IMR-90 (cell line): ENCODE measurements at regions not wholly inside any gene's neighbourhood (a gene's known extent, or its start where the extent isn't known, plus 50 kb on each side); places are given as distances from the start of the nearest gene placed in this dataset.

ENCODE experiments used
- ATAC-seq: fragments of 200-7000 bp; cut with Tn5 transposase; 2 replicates; pipeline ENCODE4 v1.9.1; 2020; ENCODE audit warnings: low read depth, mild to moderate bottlenecking, moderate library complexity
- BruUV-seq: library from RNA; stranded (reverse); fragments of 400-500 nt; replicated peaks from 2 replicates; lab custom pipeline; 2021; lab: Mats Ljungman, UMichigan
- CTCF ChIA-PET: fragments of 300-600 bp; formaldehyde crosslinking; extraction: SDS; loops from one replicate; lab custom pipeline; 2021; ENCODE audit warnings: antibody characterized with exemption; lab: Yijun Ruan, JAX
- POLR2A ChIA-PET: fragments of 300-600 bp; sonication (Branson Sonifier 250); formaldehyde crosslinking; loops from one replicate; lab custom pipeline; 2022; ENCODE audit warnings: antibody characterized with exemption; ENCODE audit not compliant: unreplicated experiment; lab: Charles Lee
- DNase-seq: peaks from one replicate; pipeline ENCODE4 v3.0.0; 2013
- H2AFZ ChIP-seq: replicated peaks from 2 replicates; pipeline ENCODE3; 2013; ENCODE audit warnings: low read length, mild to moderate bottlenecking; ENCODE audit not compliant: poor library complexity
- H2AK5ac ChIP-seq: 2 replicates; pipeline ENCODE4 v1.6.1; 2013; ENCODE audit warnings: low read depth, low read length, inconsistent platforms
- H2AK9ac ChIP-seq: replicated peaks from 2 replicates; pipeline ENCODE3; 2013; ENCODE audit warnings: mild to moderate bottlenecking, low read depth, low read length, moderate library complexity; ENCODE audit not compliant: poor library complexity
- H2BK120ac ChIP-seq: 2 replicates; pipeline ENCODE4 v1.6.1; 2013; ENCODE audit warnings: low read depth, low read length, inconsistent platforms
- H2BK15ac ChIP-seq: 3 replicates; pipeline ENCODE4 v1.6.1; 2013; ENCODE audit warnings: low read depth, low read length, inconsistent platforms
- H2BK20ac ChIP-seq: 2 replicates; pipeline ENCODE4 v1.6.1; 2013; ENCODE audit warnings: low read depth, mild to moderate bottlenecking, inconsistent platforms, low read length, moderate library complexity
- H2BK5ac ChIP-seq: 2 replicates; pipeline ENCODE4 v1.6.1; 2013; ENCODE audit warnings: mild to moderate bottlenecking, low read depth, low read length, inconsistent platforms; ENCODE audit not compliant: poor library complexity, severe bottlenecking
- H3K14ac ChIP-seq: replicated peaks from 2 replicates; pipeline ENCODE4 v1.6.1; 2013; ENCODE audit warnings: low read depth, low read length, inconsistent platforms
- H3K18ac ChIP-seq: 2 replicates; pipeline ENCODE4 v1.6.1; 2013; ENCODE audit warnings: low read depth, low read length, control low read depth
- H3K23ac ChIP-seq: 2 replicates; pipeline ENCODE4 v1.6.1; 2013; ENCODE audit warnings: low read depth, low read length, inconsistent platforms
- H3K27ac ChIP-seq: 2 replicates; pipeline ENCODE4 v1.5.1; 2013; ENCODE audit warnings: mild to moderate bottlenecking, control low read depth, low read length; ENCODE audit not compliant: insufficient read depth
- H3K27me3 ChIP-seq: 2 replicates; pipeline ENCODE4 v1.6.1; 2013; ENCODE audit warnings: low read length; ENCODE audit not compliant: control insufficient read depth, insufficient read depth
- H3K36me3 ChIP-seq: 2 replicates; pipeline ENCODE4 v1.6.1; 2013; ENCODE audit warnings: low read length, mixed read lengths; ENCODE audit not compliant: control insufficient read depth, insufficient read depth
- H3K4ac ChIP-seq: 2 replicates; pipeline ENCODE4 v1.6.1; 2013; ENCODE audit warnings: low read depth, low read length, inconsistent platforms
- H3K4me1 ChIP-seq: 2 replicates; pipeline ENCODE4 v1.6.1; 2013; ENCODE audit warnings: low read length, mixed read lengths; ENCODE audit not compliant: control insufficient read depth, insufficient read depth
- H3K4me2 ChIP-seq: 2 replicates; pipeline ENCODE4 v1.6.1; 2013; ENCODE audit warnings: low read depth, mild to moderate bottlenecking, control low read depth, low read length, moderate library complexity
- H3K4me3 ChIP-seq: 2 replicates; pipeline ENCODE4 v1.5.1; 2013; ENCODE audit warnings: low read depth, mild to moderate bottlenecking, control low read depth, low read length, moderate library complexity; ENCODE audit not compliant: insufficient read depth
- H3K56ac ChIP-seq: 2 replicates; pipeline ENCODE4 v1.6.1; 2013; ENCODE audit warnings: low read length, inconsistent platforms; ENCODE audit not compliant: insufficient read depth; ENCODE audit errors: extremely low read depth
- H3K79me1 ChIP-seq, 2 experiments: 2 replicates each; pipeline ENCODE4 v1.6.1; 2013; ENCODE audit warnings: low read length in 2 of 2, inconsistent platforms in 1 of 2, low read depth in 1 of 2
- H3K9ac ChIP-seq: 2 replicates; pipeline ENCODE4 v1.6.1; 2013; ENCODE audit warnings: low read depth, low read length, control low read depth
- H3K9me1 ChIP-seq: 2 replicates; pipeline ENCODE4 v1.6.1; 2013; ENCODE audit warnings: low read length, inconsistent platforms; ENCODE audit not compliant: insufficient read depth
- H3K9me3 ChIP-seq: 2 replicates; pipeline ENCODE4 v1.6.1; 2013; ENCODE audit warnings: low read length; ENCODE audit not compliant: control insufficient read depth, insufficient read depth
- H4K20me1 ChIP-seq: 2 replicates; pipeline ENCODE4 v1.6.1; 2013; ENCODE audit warnings: low read length, inconsistent platforms; ENCODE audit not compliant: insufficient read depth
- H4K5ac ChIP-seq: 2 replicates; pipeline ENCODE4 v1.6.1; 2013; ENCODE audit warnings: mild to moderate bottlenecking, low read depth, low read length, control low read depth
- H4K8ac ChIP-seq, 2 experiments: 2 replicates each; pipeline ENCODE4 v1.6.1; 2013; ENCODE audit warnings: low read depth in 2 of 2, low read length in 2 of 2, control low read depth in 1 of 2, inconsistent platforms in 1 of 2
- H4K91ac ChIP-seq: 2 replicates; pipeline ENCODE4 v1.6.1; 2013; ENCODE audit warnings: low read depth, low read length, inconsistent platforms; ENCODE audit not compliant: insufficient read depth
- CEBPB ChIP-seq: IDR thresholded peaks from 2 replicates; pipeline ENCODE4 v1.6.1; 2012; ENCODE audit warnings: low read depth, low read length, improper control_type of control experiment
- MAZ ChIP-seq: IDR thresholded peaks from 2 replicates; pipeline ENCODE4 v1.6.1; 2012; ENCODE audit warnings: low read depth, mild to moderate bottlenecking, low read length, improper control_type of control experiment, moderate library complexity, borderline replicate concordance
- WGBS, 2 experiments: methylation state at CpG; one replicate each; pipeline versions ENCODE4 v1.1.5 to v1.1.7; 2013; ENCODE audit warnings: missing lambda C conversion rate in 2 of 2; ENCODE audit not compliant: insufficient read length in 1 of 2; ENCODE audit errors: extremely low coverage in 2 of 2; 5-methylcytosine and 5-hydroxymethylcytosine counted together
- dilution Hi-C: fragments of 300-500 bp; cut with HindIII; formaldehyde crosslinking; loops from one replicate; pipeline ENCODE4 v1.14.3; 2018; ENCODE audit warnings: low sequenced_read_pairs; ENCODE audit not compliant: unreplicated experiment
- in situ Hi-C: fragments of 300-500 bp; cut with MboI; formaldehyde crosslinking; loops from 3 replicates; pipeline ENCODE4 v1.14.3; 2019; ENCODE audit warnings: low sequenced_read_pairs, inconsistent platforms, mixed read lengths
- intact Hi-C: fragments of 100-400 bp; cut with micrococcal nuclease; formaldehyde crosslinking; loops from 2 replicates; pipeline ENCODE4 v1.10.0; 2022

GRCh38 chr13:52925775-52926285, 77.4 kb upstream of the PCDH8 start:
- Histone ChIP-seq H4K5ac (no peak overlapping the region), H3K9me3 (no peaks in the 10 kb centered on the region; the same call in 1 of the 2 replicates), H3K27ac (no peak overlapping the region), H3K23ac (no peak overlapping the region), H2BK120ac (no peak overlapping the region), H2BK20ac (no peak overlapping the region), H3K4ac (no peak overlapping the region), H3K4me3 (no peak overlapping the region), H3K79me1 (no peaks in the 10 kb centered on the region), H2AFZ (no peak overlapping the region), H4K91ac (no peak overlapping the region), H2BK5ac (no peak overlapping the region), H4K8ac (no peak overlapping the region), H2BK15ac (no peak overlapping the region), H3K36me3 (no peaks in the 10 kb centered on the region), H3K9me1 (no peaks in the 10 kb centered on the region), H3K4me1 (no peaks in the 10 kb centered on the region), H4K20me1 (no peaks in the 10 kb centered on the region), H3K27me3 (no peaks in the 10 kb centered on the region), H2AK5ac (no peak overlapping the region), H3K9ac (no peak overlapping the region), H3K14ac (no peak overlapping the region), H3K18ac (no peak overlapping the region), H2AK9ac (no peak overlapping the region), H3K56ac (no peak overlapping the region), H3K4me2 (no peak overlapping the region)
- no TSS peak for BruUV-seq
- ChIA-PET CTCF (no interaction called here), POLR2A (no interaction called here)
- intact Hi-C loops (no loop called here), dilution Hi-C loops (no loop called here), in situ Hi-C loops (no loop called here)
- ATAC-seq (no peak), DNase-seq (no peak)
- TF ChIP-seq MAZ (no peak), CEBPB (peak; percentile 71)
- 0% methylated on average over 6 of the region's 13 CpGs; no CpG with 5 or more reads in 1 of the 2 experiments for WGBS, 2 experiments
